Naive B cell (primary cell): ENCODE measurements at regions not wholly inside any gene's neighbourhood (a gene's known extent, or its start where the extent isn't known, plus 50 kb on each side); places are given as distances from the start of the nearest gene placed in this dataset.

ENCODE experiments used
- ATAC-seq, 2 donors: fragments of 150-1000 bp; cut with Tn5 transposase; 2 replicates each; pipeline ENCODE4 v1.10.0; 2021; ENCODE audit warnings: low read depth in 2 of 2, mild to moderate bottlenecking in 2 of 2, moderate library complexity in 2 of 2
- DNase-seq: peaks from one replicate; pipeline ENCODE4 v3.0.0; 2022
- H3K27ac Mint-ChIP-seq, 6 donors: one replicate each; pipeline ENCODE4 v1.8.0; 2020 to 2022; ENCODE audit warnings: mild to moderate bottlenecking in 6 of 6, mixed read lengths in 6 of 6, moderate library complexity in 5 of 6, inconsistent platforms in 2 of 6
- H3K27me3 Mint-ChIP-seq, 3 donors: one replicate each; pipeline ENCODE4 v1.8.0; 2021 to 2022; ENCODE audit warnings: mixed read lengths in 3 of 3, mild to moderate bottlenecking in 1 of 3
- H3K36me3 Mint-ChIP-seq, 2 donors: one replicate each; pipeline ENCODE4 v1.8.0; 2020 to 2022; ENCODE audit warnings: mixed read lengths in 2 of 2, inconsistent platforms in 1 of 2, mild to moderate bottlenecking in 1 of 2
- H3K4me1 Mint-ChIP-seq, 3 donors: one replicate each; pipeline ENCODE4 v1.8.0; 2020 to 2022; ENCODE audit warnings: mixed read lengths in 3 of 3, inconsistent platforms in 1 of 3, mild to moderate bottlenecking in 1 of 3, moderate library complexity in 1 of 3
- H3K4me3 Mint-ChIP-seq, 8 donors: one replicate each; pipeline ENCODE4 v1.8.0; 2020 to 2022; ENCODE audit warnings: mild to moderate bottlenecking in 8 of 8, mixed read lengths in 8 of 8, moderate library complexity in 8 of 8, inconsistent platforms in 2 of 8
- H3K9me3 Mint-ChIP-seq, 7 donors: one replicate each; pipeline ENCODE4 v1.8.0; 2020 to 2022; ENCODE audit warnings: mixed read lengths in 7 of 7, mild to moderate bottlenecking in 5 of 7, inconsistent platforms in 2 of 7, moderate library complexity in 1 of 7

- Mint-ChIP-seq H3K27ac (no peak overlapping the region), H3K27me3 (peaks cover 4 to 12% (median 8%) of the 10 kb centered on the region in 3 donors), H3K4me3 (no peak overlapping the region), H3K4me1 (no peaks in the 10 kb centered on the region), H3K9me3 (peaks cover 0 to 4% (median 0%) of the 10 kb centered on the region in 7 donors), H3K36me3 (no peaks in the 10 kb centered on the region)
- DNase-seq (no peak), ATAC-seq (no peak)
These were observed 323.8 kb upstream of the ZFHX3 start for GRCh38 chr16:73371584-73372319.

GRCh38 chr16:73369851-73370250 lies 321.9 kb upstream of the ZFHX3 start:
- Mint-ChIP-seq H3K9me3 (peaks cover 0 to 4% (median 0%) of the 10 kb centered on the region in 7 donors), H3K36me3 (no peaks in the 10 kb centered on the region), H3K27me3 (peaks cover 8 to 13% (median 10%) of the 10 kb centered on the region in 3 donors), H3K4me1 (no peaks in the 10 kb centered on the region), H3K4me3 (no peak overlapping the region), H3K27ac (no peak overlapping the region)
- no peak for ATAC-seq
- no peak for DNase-seq

GRCh38 chr16:73368715-73369114 lies 320.8 kb upstream of the ZFHX3 start:
- Mint-ChIP-seq H3K9me3 (peaks cover 0 to 4% (median 0%) of the 10 kb centered on the region in 7 donors), H3K36me3 (no peaks in the 10 kb centered on the region), H3K4me3 (no peak overlapping the region), H3K27ac (no peak overlapping the region), H3K4me1 (no peaks in the 10 kb centered on the region), H3K27me3 (peaks cover 8 to 13% (median 10%) of the 10 kb centered on the region in 3 donors)
- DNase-seq (no peak), ATAC-seq (no peak)

- H3K27me3 Mint-ChIP-seq: peaks cover 0 to 13% (median 5%) of the 10 kb centered on the region in 3 donors
- no peak overlapping the region for H3K27ac Mint-ChIP-seq
- no peaks in the 10 kb centered on the region for H3K4me1 Mint-ChIP-seq
- no peak overlapping the region for H3K4me3 Mint-ChIP-seq
- no peaks in the 10 kb centered on the region for H3K36me3 Mint-ChIP-seq
- H3K9me3 Mint-ChIP-seq: peaks cover 0 to 4% (median 0%) of the 10 kb centered on the region in 7 donors
- ATAC-seq: no peak
- no peak for DNase-seq
These were observed 317.2 kb upstream of the ZFHX3 start for GRCh38 chr16:73365016-73365551.

GRCh38 chr16:73364413-73364812 lies 316.5 kb upstream of the ZFHX3 start:
- DNase-seq (no peak), ATAC-seq (no peak)
- Mint-ChIP-seq H3K9me3 (peaks cover 0 to 4% (median 0%) of the 10 kb centered on the region in 7 donors), H3K27ac (no peak overlapping the region), H3K4me3 (no peak overlapping the region), H3K27me3 (peaks cover 0 to 13% (median 5%) of the 10 kb centered on the region in 3 donors), H3K36me3 (no peaks in the 10 kb centered on the region), H3K4me1 (no peaks in the 10 kb centered on the region)

GRCh38 chr16:73361061-73361460 lies 313.1 kb upstream of the ZFHX3 start:
- H3K4me1 Mint-ChIP-seq: no peaks in the 10 kb centered on the region
- ATAC-seq (no peak), DNase-seq (no peak)
- no peaks in the 10 kb centered on the region for H3K9me3 Mint-ChIP-seq
- H3K27me3 Mint-ChIP-seq: peaks cover 0 to 5% (median 0%) of the 10 kb centered on the region in 3 donors
- H3K36me3 Mint-ChIP-seq: no peaks in the 10 kb centered on the region
- H3K27ac Mint-ChIP-seq: no peak overlapping the region
- H3K4me3 Mint-ChIP-seq: no peak overlapping the region

- Mint-ChIP-seq H3K36me3 (no peaks in the 10 kb centered on the region), H3K27ac (no peak overlapping the region), H3K4me3 (peak overlapping the region in 1 of 8 donors; percentile 62), H3K27me3 (peaks cover 6 to 10% (median 7%) of the 10 kb centered on the region in 3 donors), H3K4me1 (no peaks in the 10 kb centered on the region), H3K9me3 (no peaks in the 10 kb centered on the region)
- no peak for DNase-seq
- no peak for ATAC-seq
These were observed 308.6 kb upstream of the ZFHX3 start for GRCh38 chr16:73356401-73357079.

- no peak overlapping the region for H3K4me3 Mint-ChIP-seq
- no peaks in the 10 kb centered on the region for H3K4me1 Mint-ChIP-seq
- DNase-seq (no peak), ATAC-seq (no peak)
- no peak overlapping the region for H3K27ac Mint-ChIP-seq
- peaks cover 6 to 10% (median 7%) of the 10 kb centered on the region in 3 donors for H3K27me3 Mint-ChIP-seq
- H3K9me3 Mint-ChIP-seq: no peaks in the 10 kb centered on the region
- no peaks in the 10 kb centered on the region for H3K36me3 Mint-ChIP-seq
These were observed 308.1 kb upstream of the ZFHX3 start for GRCh38 chr16:73355981-73356380.

GRCh38 chr16:73354434-73354833 lies 306.5 kb upstream of the ZFHX3 start:
- Mint-ChIP-seq H3K27me3 (peaks cover 6 to 16% (median 7%) of the 10 kb centered on the region in 3 donors), H3K36me3 (no peaks in the 10 kb centered on the region), H3K4me3 (no peak overlapping the region), H3K4me1 (no peaks in the 10 kb centered on the region), H3K27ac (no peak overlapping the region), H3K9me3 (no peaks in the 10 kb centered on the region)
- ATAC-seq (no peak), DNase-seq (no peak)

GRCh38 chr16:73350707-73351452 lies 303.0 kb upstream of the ZFHX3 start:
- ATAC-seq (no peak), DNase-seq (no peak)
- no peak overlapping the region for H3K27ac Mint-ChIP-seq
- no peak overlapping the region for H3K4me3 Mint-ChIP-seq
- H3K36me3 Mint-ChIP-seq: no peaks in the 10 kb centered on the region
- H3K9me3 Mint-ChIP-seq: no peaks in the 10 kb centered on the region
- peaks cover 7 to 16% (median 12%) of the 10 kb centered on the region in 3 donors for H3K27me3 Mint-ChIP-seq
- no peaks in the 10 kb centered on the region for H3K4me1 Mint-ChIP-seq

GRCh38 chr16:73347500-73348375 lies 299.8 kb upstream of the ZFHX3 start:
- H3K27ac Mint-ChIP-seq: no peak overlapping the region
- ATAC-seq (no peak), DNase-seq (no peak)
- no peaks in the 10 kb centered on the region for H3K9me3 Mint-ChIP-seq
- no peaks in the 10 kb centered on the region for H3K4me1 Mint-ChIP-seq
- H3K36me3 Mint-ChIP-seq: no peaks in the 10 kb centered on the region
- peaks cover 6 to 12% (median 9%) of the 10 kb centered on the region in 3 donors for H3K27me3 Mint-ChIP-seq
- H3K4me3 Mint-ChIP-seq: no peak overlapping the region

GRCh38 chr16:73339821-73340220 lies 291.9 kb upstream of the ZFHX3 start:
- no peak overlapping the region for H3K27ac Mint-ChIP-seq
- no peak for ATAC-seq
- H3K9me3 Mint-ChIP-seq: no peaks in the 10 kb centered on the region
- no peak for DNase-seq
- H3K27me3 Mint-ChIP-seq: peaks cover 0 to 8% (median 0%) of the 10 kb centered on the region in 3 donors
- H3K4me1 Mint-ChIP-seq: no peaks in the 10 kb centered on the region
- H3K36me3 Mint-ChIP-seq: no peaks in the 10 kb centered on the region
- no peak overlapping the region for H3K4me3 Mint-ChIP-seq
